Thymus (tissue), 11 donors: ENCODE measurements at regions not wholly inside any gene's neighbourhood (a gene's known extent, or its start where the extent isn't known, plus 50 kb on each side); places are given as distances from the start of the nearest gene placed in this dataset.

ENCODE experiments used
- DNase-seq, 9 donors: peaks; one replicate each; pipeline ENCODE4 v3.0.0-alpha.2; 2013; ENCODE audit warnings: low spot score in 9 of 9, low read depth in 6 of 9, missing footprints in 1 of 9
- H3K27ac ChIP-seq, 2 donors: one replicate each; pipeline ENCODE4 v1.5.1; 2013; ENCODE audit warnings: control low read depth in 1 of 2, low read depth in 1 of 2, low read length in 1 of 2, mild to moderate bottlenecking in 1 of 2, moderate library complexity in 1 of 2
- H3K27me3 ChIP-seq, 2 donors: one replicate each; pipeline ENCODE4 v1.5.1; 2013; ENCODE audit warnings: low read length in 1 of 2; ENCODE audit not compliant: control insufficient read depth in 2 of 2, insufficient read depth in 1 of 2
- H3K36me3 ChIP-seq, 2 donors: one replicate each; pipeline ENCODE4 v1.5.1; 2013; ENCODE audit warnings: low read length in 1 of 2, mild to moderate bottlenecking in 1 of 2, moderate library complexity in 1 of 2; ENCODE audit not compliant: control insufficient read depth in 2 of 2, insufficient read depth in 2 of 2
- H3K4me1 ChIP-seq, 2 donors: one replicate each; pipeline ENCODE4 v1.5.1; 2013; ENCODE audit warnings: low read length in 2 of 2; ENCODE audit not compliant: control insufficient read depth in 2 of 2, insufficient read depth in 2 of 2
- H3K4me3 ChIP-seq, 2 donors: one replicate each; pipeline ENCODE4 v1.5.1; 2013; ENCODE audit warnings: low read length in 2 of 2, control low read depth in 1 of 2, mild to moderate bottlenecking in 1 of 2
- H3K9me3 ChIP-seq, 2 donors: one replicate each; pipeline ENCODE4 v1.5.1; 2013; ENCODE audit warnings: low read length in 1 of 2, mild to moderate bottlenecking in 1 of 2; ENCODE audit not compliant: control insufficient read depth in 2 of 2, insufficient read depth in 1 of 2
- WGBS: extraction: QIAGEN DNeasy Blood & Tissue Kit; methylation state at CpG from one replicate; pipeline ENCODE4 v1.1.7; 2013; 5-methylcytosine and 5-hydroxymethylcytosine counted together
- donor health status: healthy.

GRCh38 chr11:127074151-127074761, 73.7 kb upstream of the KIRREL3 start:
- Histone ChIP-seq H3K9me3 (no peaks in the 10 kb centered on the region), H3K27ac (no peak overlapping the region), H3K36me3 (no peaks in the 10 kb centered on the region), H3K4me1 (no peaks in the 10 kb centered on the region), H3K27me3 (no peaks in the 10 kb centered on the region), H3K4me3 (no peak overlapping the region)
- DNase-seq = peak in 2 of 9 donors; percentile 2 to 22
- WGBS = 58% methylated on average over 7 of the region's 7 CpGs

DNA sequence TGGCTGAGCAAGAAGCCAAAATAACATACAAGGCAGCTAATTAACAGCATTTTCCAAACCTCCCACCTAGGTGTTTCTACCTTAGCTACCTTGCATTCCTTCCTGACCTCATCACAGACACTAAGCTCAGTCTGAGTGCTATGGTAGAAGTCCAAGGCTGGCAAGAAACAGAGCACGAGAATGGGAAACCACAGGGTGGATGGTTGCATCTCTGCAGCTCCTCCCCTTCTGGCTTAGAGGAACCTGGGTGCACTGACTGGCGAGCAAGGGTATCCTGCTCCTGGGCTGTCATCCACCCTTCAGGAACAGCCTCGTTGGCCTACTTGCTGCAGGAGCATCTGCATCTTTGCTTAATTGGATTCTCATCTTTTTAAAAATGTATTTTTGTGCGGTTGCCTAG, 73.1 kb upstream of the KIRREL3 start:
- H3K4me1 ChIP-seq = no peaks in the 10 kb centered on the region
- WGBS = 73% methylated on average over 4 of the region's 4 CpGs
- H3K36me3 ChIP-seq = no peaks in the 10 kb centered on the region

GRCh38 chr11:127071606-127072005, 71.0 kb upstream of the KIRREL3 start:
- WGBS = 84% methylated on average over 7 of the region's 7 CpGs
- no peak overlapping the region for H3K4me3 ChIP-seq
- no peaks in the 10 kb centered on the region for H3K36me3 ChIP-seq
- no peak overlapping the region for H3K27ac ChIP-seq
- no peak for DNase-seq
- no peaks in the 10 kb centered on the region for H3K27me3 ChIP-seq
- no peaks in the 10 kb centered on the region for H3K9me3 ChIP-seq
- H3K4me1 ChIP-seq = no peaks in the 10 kb centered on the region

More for the DNA sequence above, 73.1 kb upstream of the KIRREL3 start:
- DNase-seq = no peak
- H3K27me3 ChIP-seq = no peaks in the 10 kb centered on the region
- no peak overlapping the region for H3K4me3 ChIP-seq
- H3K9me3 ChIP-seq = no peaks in the 10 kb centered on the region
- H3K27ac ChIP-seq = no peak overlapping the region

DNA sequence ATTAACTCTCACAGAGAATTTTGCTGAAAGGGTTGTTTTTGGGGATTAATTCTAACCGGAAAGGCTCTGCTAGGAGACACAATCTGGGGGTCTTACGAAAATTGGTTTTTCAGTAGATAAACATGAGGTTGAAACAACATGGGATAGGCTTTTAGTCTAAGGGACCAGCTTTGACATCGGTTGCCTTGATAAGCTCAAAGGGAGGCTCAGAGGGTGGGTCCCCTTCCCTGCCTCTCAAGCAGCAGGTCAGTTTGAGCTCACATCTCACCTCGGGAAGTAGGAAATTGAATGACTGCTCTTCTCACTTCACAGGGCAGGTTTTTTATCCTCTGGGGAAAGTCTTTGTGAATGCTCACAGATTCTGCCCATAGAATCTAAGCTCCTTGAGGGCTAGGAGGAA, 70.2 kb upstream of the KIRREL3 start:
- Histone ChIP-seq H3K4me1 (no peaks in the 10 kb centered on the region), H3K9me3 (no peaks in the 10 kb centered on the region), H3K27me3 (no peaks in the 10 kb centered on the region), H3K27ac (no peak overlapping the region), H3K36me3 (no peaks in the 10 kb centered on the region), H3K4me3 (no peak overlapping the region)
- no peak for DNase-seq
- 90% methylated on average over 4 of the region's 4 CpGs for WGBS

DNA sequence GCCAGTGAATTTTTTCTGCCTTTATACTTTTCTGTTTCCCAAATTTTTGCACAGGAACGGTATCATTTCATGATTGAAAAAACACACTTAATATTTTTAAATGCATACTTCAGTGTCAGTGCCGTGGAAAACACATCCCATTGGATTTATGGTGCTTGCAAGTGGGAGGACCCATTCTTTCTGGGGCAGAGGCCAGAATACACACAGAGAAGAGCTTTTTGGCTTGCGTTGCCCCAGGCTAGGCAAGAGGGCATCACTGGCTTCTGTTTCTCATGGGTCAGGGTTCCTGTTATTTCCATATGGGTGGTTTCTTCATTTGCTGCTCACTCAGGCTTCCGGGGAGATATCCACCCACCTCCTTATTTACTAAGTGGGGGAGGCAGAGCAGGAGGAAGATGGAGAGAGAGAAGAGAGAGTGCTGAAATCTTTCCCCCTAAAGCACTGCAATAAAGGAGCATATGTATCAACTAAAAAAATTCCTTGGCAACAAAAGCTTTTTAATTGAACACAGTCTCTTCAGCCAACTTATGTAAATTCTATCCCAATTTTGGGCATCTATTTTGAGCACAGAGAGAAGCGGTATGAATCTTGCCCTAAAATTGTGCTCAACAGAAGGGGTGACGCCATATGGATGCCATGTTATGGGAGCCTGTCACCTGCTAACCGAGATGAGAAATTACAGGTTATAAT, 66.0 kb upstream of the KIRREL3 start:
- Histone ChIP-seq H3K9me3 (no peaks in the 10 kb centered on the region), H3K4me3 (no peak overlapping the region), H3K27ac (no peak overlapping the region), H3K4me1 (no peaks in the 10 kb centered on the region), H3K36me3 (no peaks in the 10 kb centered on the region), H3K27me3 (no peaks in the 10 kb centered on the region)
- WGBS = 86% methylated on average over 7 of the region's 7 CpGs
- DNase-seq = no peak

- no peak for DNase-seq
- H3K9me3 ChIP-seq = no peaks in the 10 kb centered on the region
- H3K27ac ChIP-seq = no peak overlapping the region
- no peaks in the 10 kb centered on the region for H3K36me3 ChIP-seq
- H3K27me3 ChIP-seq = no peaks in the 10 kb centered on the region
- no peak overlapping the region for H3K4me3 ChIP-seq
- WGBS = 95% methylated on average over 3 of the region's 3 CpGs
- no peaks in the 10 kb centered on the region for H3K4me1 ChIP-seq
Measured at GRCh38 chr11:127063241-127063640, 62.7 kb upstream of the KIRREL3 start.

- H3K4me3 ChIP-seq = no peak overlapping the region
- no peaks in the 10 kb centered on the region for H3K4me1 ChIP-seq
- no peak for DNase-seq
- no peak overlapping the region for H3K27ac ChIP-seq
- no peaks in the 10 kb centered on the region for H3K27me3 ChIP-seq
- no peaks in the 10 kb centered on the region for H3K36me3 ChIP-seq
- H3K9me3 ChIP-seq = no peaks in the 10 kb centered on the region
Measured at GRCh38 chr11:127061947-127062346, 61.4 kb upstream of the KIRREL3 start.

DNA sequence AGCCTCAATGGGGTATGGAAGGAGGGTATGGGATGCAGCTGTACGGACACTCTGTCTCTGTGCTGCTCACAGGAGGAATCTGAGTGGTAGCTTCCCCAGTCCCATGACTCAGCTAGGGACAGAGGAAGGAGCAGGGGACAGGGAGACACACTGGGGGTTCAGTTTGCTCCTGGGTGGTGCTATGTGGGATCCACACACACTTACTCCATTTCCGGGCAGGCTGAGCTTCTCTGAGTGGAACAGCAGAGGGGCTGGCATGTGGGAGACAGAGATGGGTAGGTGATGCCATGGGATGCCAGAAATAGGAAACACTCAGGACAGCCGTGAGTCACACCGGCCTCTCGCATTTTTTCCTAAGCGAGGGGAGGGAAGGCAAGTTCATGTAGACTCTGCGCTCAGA, 59.2 kb upstream of the KIRREL3 start:
- Histone ChIP-seq H3K4me1 (no peaks in the 10 kb centered on the region), H3K4me3 (no peak overlapping the region), H3K9me3 (no peaks in the 10 kb centered on the region), H3K27ac (no peak overlapping the region), H3K36me3 (no peaks in the 10 kb centered on the region), H3K27me3 (no peaks in the 10 kb centered on the region)
- DNase-seq = no peak
- WGBS = 91% methylated on average over 7 of the region's 7 CpGs

DNA sequence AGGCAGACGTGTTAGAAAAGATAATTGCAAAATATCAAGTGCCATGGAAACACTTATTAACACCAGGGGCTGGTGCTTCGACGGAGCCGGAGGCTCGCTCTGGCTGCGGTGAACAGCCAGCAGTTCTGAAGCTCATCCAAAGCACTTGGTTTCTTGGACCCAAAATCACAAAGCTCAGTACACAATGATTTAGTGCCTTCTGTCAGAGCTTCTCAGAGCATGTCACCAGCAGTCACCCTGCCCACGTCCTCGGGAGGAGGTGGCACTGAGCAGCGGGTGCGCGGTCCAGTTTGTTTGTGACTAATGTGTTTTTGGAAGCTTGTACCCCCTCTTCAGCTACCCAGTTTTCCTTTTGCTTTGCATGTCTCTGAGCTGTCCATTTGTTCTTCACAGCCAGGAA, 58.7 kb upstream of the KIRREL3 start:
- no peak overlapping the region for H3K4me3 ChIP-seq
- H3K27ac ChIP-seq = no peak overlapping the region
- H3K4me1 ChIP-seq = no peaks in the 10 kb centered on the region
- no peaks in the 10 kb centered on the region for H3K9me3 ChIP-seq
- DNase-seq = no peak
- H3K27me3 ChIP-seq = no peaks in the 10 kb centered on the region
- 86% methylated on average over 11 of the region's 11 CpGs for WGBS
- H3K36me3 ChIP-seq = no peaks in the 10 kb centered on the region
